ENCODE measurements at regions not wholly inside any gene's neighbourhood (a gene's known extent, or its start where the extent isn't known, plus 50 kb on each side); places are given as distances from the start of the nearest gene placed in this dataset.

GRCh38 chr2:236776695-236777251, 207.1 kb downstream of the ACKR3 start:
- no peak for TF ChIP-seq TARDBP (IDR thresholded peaks at IDR 0.05)
- TF ChIP-seq SP2 (IDR thresholded peaks at IDR 0.05; ENCODE audit: extremely low read depth, low read depth, low read length, poor library complexity, severe bottlenecking): no peak
- no peak for TF ChIP-seq SRSF3 (IDR thresholded peaks at IDR 0.05; ENCODE audit: insufficient read depth, low read length)
- no peak for TF ChIP-seq YY1 (IDR thresholded peaks at IDR 0.05; ENCODE audit: borderline replicate concordance in 1 of 3, control insufficient read depth in 1 of 3, extremely low read depth in 1 of 3, insufficient read depth in 3 of 3, insufficient read length in 1 of 3, insufficient replicate concordance in 2 of 3, low read depth in 1 of 3, low read length in 2 of 3)
- no peak for TF ChIP-seq RFX5 (IDR thresholded peaks at IDR 0.05; ENCODE audit: low read depth, low read length)
- no peak for TF ChIP-seq CBX1 (IDR thresholded peaks at IDR 0.05; ENCODE audit: low read depth)
- no peak for TF ChIP-seq ZNF274 (IDR thresholded peaks at IDR 0.05; ENCODE audit: borderline replicate concordance, low read depth, low read length)
- TF ChIP-seq ATF3 (IDR thresholded peaks at IDR 0.05): no peak
- TF ChIP-seq ATF3 (CRISPR knock-in tag; conservative IDR thresholded peaks at IDR 0.05): no peak
- no peak for TF ChIP-seq BACH1 (tag; IDR thresholded peaks at IDR 0.05)
- no peak for TF ChIP-seq CEBPB (tag; IDR thresholded peaks at IDR 0.05)
- no peak for TF ChIP-seq FOXA3 (CRISPR knock-in tag; conservative IDR thresholded peaks at IDR 0.05 in 1 of 2, IDR thresholded peaks at IDR 0.05 in 1 of 2)
- no peak for TF ChIP-seq FOXK1 (CRISPR knock-in tag; IDR thresholded peaks at IDR 0.05; ENCODE audit: borderline replicate concordance)
- no peak for TF ChIP-seq ZNF232 (CRISPR knock-in tag; IDR thresholded peaks at IDR 0.05)

All from K562 (cell line).